ENCODE measurements at regions not wholly inside any gene's neighbourhood (a gene's known extent, or its start where the extent isn't known, plus 50 kb on each side); places are given as distances from the start of the nearest gene placed in this dataset.

- H2AFZ ChIP-seq (ENCODE audit: low read depth, low read length), result no peak overlapping the region
- TF ChIP-seq MXI1 (conservative IDR thresholded peaks at IDR 0.05; ENCODE audit: poor library complexity, severe bottlenecking) (no peak), REST (IDR thresholded peaks at IDR 0.05; ENCODE audit: borderline replicate concordance) (no peak), SMC3 (conservative IDR thresholded peaks at IDR 0.05; ENCODE audit: poor library complexity) (no peak), POLR2AphosphoS5 (IDR thresholded peaks at IDR 0.05) (no peak), EZH2 (IDR thresholded peaks at IDR 0.05; ENCODE audit: borderline replicate concordance, insufficient read depth, low read length, poor library complexity, severe bottlenecking) (no peak), CTCF (IDR thresholded peaks at IDR 0.05; ENCODE audit: poor library complexity, severe bottlenecking) (no peak)
- no peaks in the 10 kb centered on the region for H3K36me3 ChIP-seq (ENCODE audit: insufficient read depth, low read length)
- H4K20me1 ChIP-seq (ENCODE audit: insufficient read depth), result no peaks in the 10 kb centered on the region
- no peak overlapping the region for H3K4me3 ChIP-seq (ENCODE audit: low read length)
- H3K9ac ChIP-seq (ENCODE audit: low read length), result no peak overlapping the region
- H3K9me2 ChIP-seq (ENCODE audit: insufficient read depth, low read length), result no peaks in the 10 kb centered on the region
- H3K27me3 ChIP-seq (ENCODE audit: insufficient read depth, low read depth, low read length), result no peaks in the 10 kb centered on the region
- H3F3A ChIP-seq (ENCODE audit: insufficient read depth, low read length, poor library complexity, severe bottlenecking), result no peaks in the 10 kb centered on the region
- H3K79me2 ChIP-seq (replicated peaks; ENCODE audit: insufficient read depth, low read length), result no peaks in the 10 kb centered on the region
- no peak overlapping the region for H3K27ac ChIP-seq (ENCODE audit: low read length)
- no peaks in the 10 kb centered on the region for H3K9me3 ChIP-seq (ENCODE audit: low read length)
- no peak overlapping the region for H3K4me2 ChIP-seq (ENCODE audit: low read length)
These were observed 72.2 kb upstream of the L3MBTL4 start for GRCh38 chr18:6486764-6487426.

- Histone ChIP-seq H2AFZ (ENCODE audit: low read depth, low read length) (no peak overlapping the region), H3F3A (ENCODE audit: insufficient read depth, low read length, poor library complexity, severe bottlenecking) (no peaks in the 10 kb centered on the region), H3K9ac (ENCODE audit: low read length) (no peak overlapping the region), H3K27ac (ENCODE audit: low read length) (no peak overlapping the region), H3K79me2 (replicated peaks; ENCODE audit: insufficient read depth, low read length) (no peaks in the 10 kb centered on the region), H3K4me2 (ENCODE audit: low read length) (no peak overlapping the region), H3K27me3 (ENCODE audit: insufficient read depth, low read depth, low read length) (no peaks in the 10 kb centered on the region), H3K9me3 (ENCODE audit: low read length) (no peaks in the 10 kb centered on the region), H3K36me3 (ENCODE audit: insufficient read depth, low read length) (no peaks in the 10 kb centered on the region), H4K20me1 (ENCODE audit: insufficient read depth) (no peaks in the 10 kb centered on the region), H3K9me2 (ENCODE audit: insufficient read depth, low read length) (no peaks in the 10 kb centered on the region), H3K4me3 (ENCODE audit: low read length) (no peak overlapping the region)
- no peak for TF ChIP-seq CTCF (IDR thresholded peaks at IDR 0.05; ENCODE audit: poor library complexity, severe bottlenecking)
These were observed 73.3 kb upstream of the L3MBTL4 start for GRCh38 chr18:6487968-6488367.

Measured in neural cell (in vitro differentiated cells).